ENCODE measurements at regions not wholly inside any gene's neighbourhood (a gene's known extent, or its start where the extent isn't known, plus 50 kb on each side); places are given as distances from the start of the nearest gene placed in this dataset.

- no peak overlapping the region for H3K27ac ChIP-seq
- no peak for TF ChIP-seq CTCF (conservative IDR thresholded peaks at IDR 0.05; ENCODE audit: low read depth)
- ChIA-PET CTCF (no interaction called here), POLR2A (ENCODE audit: low non-redundant PET) (no interaction called here)
- no peak for DNase-seq (ENCODE audit: low spot score)
Observed at GRCh38 chr4:126264839-126265238, 950.1 kb downstream of the FAT4 start.

GRCh38 chr4:126265888-126266287, 951.1 kb downstream of the FAT4 start:
- H3K27ac ChIP-seq, result no peak overlapping the region
- POLR2A ChIA-PET (ENCODE audit: low non-redundant PET), result no interaction called here
- CTCF ChIA-PET, result interaction anchor here (0.6 kb wide), 1 partner anchor 1212 kb away, joined by 3 read pairs; no protein-coding TSS in a partner anchor
- TF ChIP-seq CTCF (conservative IDR thresholded peaks at IDR 0.05; ENCODE audit: low read depth), result no peak
- no peak for DNase-seq (ENCODE audit: low spot score)

GRCh38 chr4:126267689-126268088, 952.9 kb downstream of the FAT4 start:
- POLR2A ChIA-PET (ENCODE audit: low non-redundant PET), result no interaction called here
- no peak for TF ChIP-seq CTCF (conservative IDR thresholded peaks at IDR 0.05; ENCODE audit: low read depth)
- H3K27ac ChIP-seq, result no peak overlapping the region
- CTCF ChIA-PET, result no interaction called here
- DNase-seq (ENCODE audit: low spot score), result no peak

- CTCF ChIA-PET, result no interaction called here
- no peak for DNase-seq (ENCODE audit: low spot score)
- no peak for TF ChIP-seq CTCF (conservative IDR thresholded peaks at IDR 0.05; ENCODE audit: low read depth)
- POLR2A ChIA-PET (ENCODE audit: low non-redundant PET), result no interaction called here
- H3K27ac ChIP-seq, result no peak overlapping the region
Observed at GRCh38 chr4:126268106-126268505, 953.4 kb downstream of the FAT4 start.

GRCh38 chr4:126269106-126269505, 954.4 kb downstream of the FAT4 start:
- DNase-seq (ENCODE audit: low spot score), result no peak
- POLR2A ChIA-PET (ENCODE audit: low non-redundant PET), result no interaction called here
- TF ChIP-seq CTCF (conservative IDR thresholded peaks at IDR 0.05; ENCODE audit: low read depth), result no peak
- no peak overlapping the region for H3K27ac ChIP-seq
- CTCF ChIA-PET, result no interaction called here

- ChIA-PET CTCF (no interaction called here), POLR2A (ENCODE audit: low non-redundant PET) (no interaction called here)
- no peak for DNase-seq (ENCODE audit: low spot score)
- no peak for TF ChIP-seq CTCF (conservative IDR thresholded peaks at IDR 0.05; ENCODE audit: low read depth)
- no peak overlapping the region for H3K27ac ChIP-seq
Observed at GRCh38 chr4:126271292-126271691, 956.5 kb downstream of the FAT4 start.

GRCh38 chr4:126273746-126274145, 959.0 kb downstream of the FAT4 start:
- ChIA-PET POLR2A (ENCODE audit: low non-redundant PET) (no interaction called here), CTCF (interaction anchor here (0.6 kb wide), 1 partner anchor 49 kb away, joined by 3 read pairs; no protein-coding TSS in a partner anchor)
- no peak for TF ChIP-seq CTCF (conservative IDR thresholded peaks at IDR 0.05; ENCODE audit: low read depth)
- H3K27ac ChIP-seq, result no peak overlapping the region
- no peak for DNase-seq (ENCODE audit: low spot score)

Data from RWPE1 (cell line).